BLaER1 treated with 17β-estradiol and CSF1 and Interleukin-3, amounts not matched to agents 10 nM and 100 nM (cell line): ENCODE measurements at regions not wholly inside any gene's neighbourhood (a gene's known extent, or its start where the extent isn't known, plus 50 kb on each side); places are given as distances from the start of the nearest gene placed in this dataset.

Experiments used
- H3K27ac ChIP-seq, 11 experiments: shearing (Covaris generic); formaldehyde crosslinking; 2 replicates each; pipeline ENCODE4 v1.8.1; 2022
- H3K27me3 ChIP-seq, 11 experiments: shearing (Covaris generic); formaldehyde crosslinking; 2 replicates each; pipeline ENCODE4 v1.8.1; 2022
- H3K36me3 ChIP-seq, 11 experiments: shearing (Covaris generic); formaldehyde crosslinking; 2 replicates each; pipeline ENCODE4 v1.8.1; 2022
- H3K4me1 ChIP-seq, 10 experiments: shearing (Covaris generic); formaldehyde crosslinking; 2 replicates each; pipeline ENCODE4 v1.8.1; 2022
- H3K4me2 ChIP-seq, 11 experiments: shearing (Covaris generic); formaldehyde crosslinking; 2 replicates each; pipeline ENCODE4 v1.8.1; 2022
- H3K4me3 ChIP-seq, 10 experiments: shearing (Covaris generic); formaldehyde crosslinking; 2 replicates each; pipeline ENCODE4 v1.8.1; 2022
- H3K9ac ChIP-seq, 11 experiments: shearing (Covaris generic); formaldehyde crosslinking; 2 replicates each; pipeline ENCODE4 v1.8.1; 2022
- H3K9me3 ChIP-seq, 11 experiments: shearing (Covaris generic); formaldehyde crosslinking; replicated peaks in 1 of 11; 2 replicates each; pipeline ENCODE4 v1.8.1; 2022
- H4K20me1 ChIP-seq, 11 experiments: shearing (Covaris generic); formaldehyde crosslinking; 2 replicates each; pipeline ENCODE4 v1.8.1; 2022
- Cebpa-rat ChIP-seq, 11 experiments: shearing (Covaris generic); IDR thresholded peaks; 2 replicates each; pipeline ENCODE4 v1.8.1; 2022

- Histone ChIP-seq H3K4me1 (no peaks in the 10 kb centered on the region), H3K27ac (no peak overlapping the region), H3K36me3 (no peaks in the 10 kb centered on the region), H3K27me3 (no peaks in the 10 kb centered on the region), H3K9ac (no peak overlapping the region), H4K20me1 (no peaks in the 10 kb centered on the region), H3K4me3 (no peak overlapping the region), H3K9me3 (peaks cover 17 to 29% (median 23%) of the 10 kb centered on the region in 11 experiments), H3K4me2 (no peak overlapping the region)
- no peak for TF ChIP-seq Cebpa-rat (IDR thresholded peaks at IDR 0.05)
These were observed 286.4 kb upstream of the NCKAP5 start for GRCh38 chr2:133854603-133855200.

DNA sequence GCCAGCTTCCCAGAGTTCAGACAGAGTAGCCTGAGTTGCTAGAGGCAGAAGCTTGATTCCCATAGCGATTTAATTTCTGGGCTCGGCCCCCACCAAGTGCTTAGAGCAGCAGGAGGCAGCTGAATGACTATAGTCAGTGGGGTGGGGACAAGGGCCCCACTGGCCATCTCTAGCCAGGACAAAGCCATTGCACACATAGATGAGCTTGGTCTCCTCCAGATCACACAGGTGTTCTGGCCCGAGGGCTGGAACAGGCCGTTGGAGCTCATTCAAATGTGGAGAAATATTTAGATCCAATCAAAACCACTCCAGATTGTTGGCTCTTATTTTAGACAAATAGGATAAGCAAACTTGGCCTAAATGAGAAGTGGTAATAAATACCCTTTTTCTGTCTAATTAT lies 287.3 kb upstream of the NCKAP5 start:
- no peaks in the 10 kb centered on the region for H3K27me3 ChIP-seq
- H4K20me1 ChIP-seq: no peaks in the 10 kb centered on the region
- H3K9ac ChIP-seq: no peak overlapping the region
- no peak overlapping the region for H3K4me2 ChIP-seq
- H3K27ac ChIP-seq: no peak overlapping the region
- no peaks in the 10 kb centered on the region for H3K36me3 ChIP-seq
- no peak for TF ChIP-seq Cebpa-rat (IDR thresholded peaks at IDR 0.05)
- peaks cover 17 to 29% (median 23%) of the 10 kb centered on the region in 11 experiments for H3K9me3 ChIP-seq
- no peak overlapping the region for H3K4me3 ChIP-seq
- H3K4me1 ChIP-seq: no peaks in the 10 kb centered on the region

DNA sequence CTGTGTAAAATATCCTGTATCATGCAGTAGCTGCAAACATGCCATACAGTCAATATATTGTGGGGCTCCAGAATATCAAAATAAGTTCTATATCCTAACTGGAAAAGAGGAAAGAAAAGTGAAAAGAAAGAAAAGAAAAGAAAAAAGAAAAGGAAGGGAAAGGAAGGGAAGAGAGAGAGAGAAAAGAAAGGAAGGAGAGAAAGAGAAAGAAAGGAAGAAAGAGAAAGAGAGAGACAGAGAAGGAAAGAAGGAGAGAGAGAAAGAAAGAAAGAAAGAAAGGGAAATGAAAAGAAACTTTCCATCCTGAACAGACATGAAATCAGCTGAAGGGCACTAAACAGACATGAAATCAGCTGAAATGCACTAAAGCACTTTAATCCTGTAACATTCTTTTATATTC lies 288.4 kb upstream of the NCKAP5 start:
- no peaks in the 10 kb centered on the region for H3K4me1 ChIP-seq
- no peak overlapping the region for H3K4me2 ChIP-seq
- no peaks in the 10 kb centered on the region for H3K36me3 ChIP-seq
- no peaks in the 10 kb centered on the region for H3K27me3 ChIP-seq
- H3K9ac ChIP-seq: no peak overlapping the region
- no peak overlapping the region for H3K27ac ChIP-seq
- no peaks in the 10 kb centered on the region for H4K20me1 ChIP-seq
- TF ChIP-seq Cebpa-rat (IDR thresholded peaks at IDR 0.05): no peak
- H3K4me3 ChIP-seq: no peak overlapping the region
- peaks cover 14 to 28% (median 22%) of the 10 kb centered on the region in 11 experiments for H3K9me3 ChIP-seq

GRCh38 chr2:133859578-133859977 lies 291.3 kb upstream of the NCKAP5 start:
- Histone ChIP-seq H3K27me3 (no peaks in the 10 kb centered on the region), H3K27ac (no peak overlapping the region)
- no peak for TF ChIP-seq Cebpa-rat (IDR thresholded peaks at IDR 0.05)

DNA sequence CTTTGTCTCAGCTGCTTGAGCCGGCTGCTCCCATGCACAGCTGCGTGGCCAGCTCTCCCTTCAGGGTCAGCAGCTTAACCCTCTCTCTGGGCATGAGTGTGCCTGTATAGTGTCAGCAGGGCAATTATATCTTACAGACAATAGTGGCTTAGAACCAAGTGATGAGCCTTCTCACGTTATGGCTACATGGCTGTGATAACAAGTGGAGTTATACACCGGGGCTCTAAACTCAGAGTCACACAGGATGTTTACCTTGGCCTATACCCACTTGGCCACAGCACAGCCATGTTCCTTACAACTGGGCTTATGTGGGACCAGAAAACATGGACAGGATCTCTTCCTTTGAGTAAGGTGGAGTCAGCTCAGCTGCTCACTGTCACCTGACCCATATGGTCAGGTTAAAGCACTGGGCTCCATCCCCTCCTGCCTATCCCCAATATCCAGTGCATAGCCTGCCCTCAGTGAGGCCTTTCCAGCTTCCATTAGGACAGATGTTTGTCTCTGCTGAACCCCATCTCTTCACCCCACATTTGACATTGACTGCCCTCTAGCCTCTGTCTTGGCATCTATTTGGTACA lies 294.2 kb upstream of the NCKAP5 start:
- H3K4me2 ChIP-seq: no peak overlapping the region
- H3K27ac ChIP-seq: no peak overlapping the region
- no peaks in the 10 kb centered on the region for H3K4me1 ChIP-seq
- no peaks in the 10 kb centered on the region for H3K27me3 ChIP-seq
- H4K20me1 ChIP-seq: no peaks in the 10 kb centered on the region
- TF ChIP-seq Cebpa-rat (IDR thresholded peaks at IDR 0.05): no peak
- H3K4me3 ChIP-seq: no peak overlapping the region
- H3K9me3 ChIP-seq: peaks cover 0 to 5% (median 0%) of the 10 kb centered on the region in 11 experiments; a peak in 1 of 22 replicates
- no peaks in the 10 kb centered on the region for H3K36me3 ChIP-seq
- H3K9ac ChIP-seq: no peak overlapping the region

More at GRCh38 chr2:133859578-133859977, 291.3 kb upstream of the NCKAP5 start:
- Histone ChIP-seq H3K9me3 (peaks cover 0 to 6% (median 0%) of the 10 kb centered on the region in 11 experiments; a peak in 2 of 22 replicates), H4K20me1 (no peaks in the 10 kb centered on the region), H3K4me3 (no peak overlapping the region), H3K4me2 (no peak overlapping the region), H3K9ac (no peak overlapping the region), H3K36me3 (no peaks in the 10 kb centered on the region), H3K4me1 (no peaks in the 10 kb centered on the region)

- no peak overlapping the region for H3K4me2 ChIP-seq
- H3K4me3 ChIP-seq: no peak overlapping the region
- no peak overlapping the region for H3K9ac ChIP-seq
- no peaks in the 10 kb centered on the region for H3K9me3 ChIP-seq
- no peak for TF ChIP-seq Cebpa-rat (IDR thresholded peaks at IDR 0.05)
- no peaks in the 10 kb centered on the region for H3K4me1 ChIP-seq
- no peaks in the 10 kb centered on the region for H3K36me3 ChIP-seq
- no peak overlapping the region for H3K27ac ChIP-seq
- no peaks in the 10 kb centered on the region for H4K20me1 ChIP-seq
- no peaks in the 10 kb centered on the region for H3K27me3 ChIP-seq
These were observed 295.0 kb upstream of the NCKAP5 start for GRCh38 chr2:133863106-133863800.

DNA sequence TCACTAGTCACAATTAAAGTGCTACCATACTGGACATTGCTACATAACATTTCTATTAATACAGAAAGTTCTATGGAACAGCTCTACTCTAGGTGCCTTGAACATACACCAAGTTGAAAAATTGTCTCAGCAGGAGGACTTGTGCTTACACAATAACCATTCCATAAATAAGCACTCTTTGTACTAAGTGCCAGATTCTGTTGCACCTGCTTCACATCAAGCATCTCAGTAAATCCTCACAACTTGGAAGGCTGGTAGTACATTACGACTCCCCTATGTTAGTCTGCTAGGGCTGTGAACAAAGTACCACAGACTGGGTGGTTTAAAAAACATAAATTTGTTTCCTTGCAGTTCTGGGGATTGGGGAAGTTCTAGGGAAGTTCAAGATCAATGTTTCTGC lies 296.9 kb upstream of the NCKAP5 start:
- TF ChIP-seq Cebpa-rat (IDR thresholded peaks at IDR 0.05): no peak

DNA sequence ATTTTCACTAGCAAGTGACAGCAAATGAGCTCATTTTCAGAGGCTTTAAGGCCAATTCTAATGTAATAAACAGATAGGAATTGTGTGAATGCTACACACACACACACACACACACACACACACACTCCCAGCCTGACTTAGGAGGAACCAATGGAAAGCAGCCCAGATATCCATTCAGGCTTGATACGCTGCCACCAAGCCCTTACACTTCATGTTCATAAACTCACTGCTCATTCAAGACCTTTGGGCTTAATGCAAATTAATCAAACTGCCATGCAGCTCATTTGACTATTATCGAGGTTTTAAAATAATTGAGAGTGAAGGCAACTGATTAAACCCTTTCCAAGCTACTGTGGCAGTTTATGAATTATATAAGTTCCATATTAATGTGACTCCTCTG lies 298.9 kb upstream of the NCKAP5 start:
- Histone ChIP-seq H3K4me3 (no peak overlapping the region), H3K27me3 (no peaks in the 10 kb centered on the region), H3K9ac (no peak overlapping the region), H3K4me1 (no peaks in the 10 kb centered on the region), H4K20me1 (no peaks in the 10 kb centered on the region), H3K4me2 (no peak overlapping the region), H3K27ac (no peak overlapping the region), H3K9me3 (peaks cover 0 to 14% (median 5%) of the 10 kb centered on the region in 11 experiments; a peak in 4 of 22 replicates), H3K36me3 (no peaks in the 10 kb centered on the region)
- no peak for TF ChIP-seq Cebpa-rat (IDR thresholded peaks at IDR 0.05)

More for the DNA sequence above, 296.9 kb upstream of the NCKAP5 start:
- Histone ChIP-seq H3K4me3 (no peak overlapping the region), H3K9ac (no peak overlapping the region), H3K4me2 (no peak overlapping the region), H3K4me1 (no peaks in the 10 kb centered on the region), H3K27ac (no peak overlapping the region), H3K9me3 (no peaks in the 10 kb centered on the region), H3K27me3 (no peaks in the 10 kb centered on the region), H4K20me1 (no peaks in the 10 kb centered on the region), H3K36me3 (no peaks in the 10 kb centered on the region)

- no peak overlapping the region for H3K9ac ChIP-seq
- H3K36me3 ChIP-seq: no peaks in the 10 kb centered on the region
- H3K9me3 ChIP-seq: peaks cover 0 to 15% (median 6%) of the 10 kb centered on the region in 11 experiments; a peak in 6 of 22 replicates
- no peak for TF ChIP-seq Cebpa-rat (IDR thresholded peaks at IDR 0.05)
- no peak overlapping the region for H3K27ac ChIP-seq
- no peaks in the 10 kb centered on the region for H4K20me1 ChIP-seq
- H3K4me3 ChIP-seq: no peak overlapping the region
- no peaks in the 10 kb centered on the region for H3K27me3 ChIP-seq
- H3K4me2 ChIP-seq: no peak overlapping the region
- H3K4me1 ChIP-seq: no peaks in the 10 kb centered on the region
These were observed 303.4 kb upstream of the NCKAP5 start for GRCh38 chr2:133871545-133872209.
